ENCODE measurements at regions not wholly inside any gene's neighbourhood (a gene's known extent, or its start where the extent isn't known, plus 50 kb on each side); places are given as distances from the start of the nearest gene placed in this dataset.

DNA sequence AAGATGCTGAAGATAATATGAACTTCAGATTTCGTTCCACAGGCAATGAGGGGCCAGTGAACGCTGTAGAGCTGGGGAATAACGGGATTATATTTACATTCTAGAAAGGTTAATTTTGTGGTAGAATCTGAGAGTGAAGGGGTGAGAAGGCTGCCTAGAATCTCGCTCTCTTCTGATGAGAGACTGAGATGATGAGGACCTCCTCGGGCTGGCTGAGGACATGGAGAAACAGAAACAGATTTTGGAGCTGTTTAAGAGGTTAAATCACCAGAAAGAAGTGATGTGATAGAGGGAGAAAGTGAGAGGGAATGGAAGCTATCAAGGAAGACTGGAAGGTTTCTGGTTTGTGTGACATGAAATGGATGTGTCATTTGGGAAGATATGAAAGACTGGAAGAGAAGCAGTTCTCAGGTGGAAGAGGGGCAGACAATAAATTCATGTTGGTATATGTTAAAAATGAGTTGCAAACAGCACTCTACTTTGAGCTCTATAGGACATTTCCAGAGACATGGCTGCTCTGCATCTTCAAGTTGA lies 612.6 kb downstream of the ISL1 start:
- Histone ChIP-seq H4K20me1 (ENCODE audit: control insufficient read depth, insufficient read depth) (no peaks in the 10 kb centered on the region), H3K79me2 (ENCODE audit: control insufficient read depth, insufficient read depth, low read length) (no peaks in the 10 kb centered on the region), H2AFZ (ENCODE audit: control insufficient read depth, low read depth, low read length) (no peak overlapping the region), H3K9ac (ENCODE audit: control insufficient read depth, insufficient read depth, low read length) (no peak overlapping the region), H3K4me3 (no peak overlapping the region), H3K9me3 (replicated peaks; ENCODE audit: control insufficient read depth, insufficient read depth, low read length) (no peaks in the 10 kb centered on the region), H3K36me3 (ENCODE audit: control insufficient read depth in 2 of 2, insufficient read depth in 2 of 2, low read length in 1 of 2) (no peaks in the 10 kb centered on the region), H3K4me1 (ENCODE audit: control insufficient read depth, insufficient read depth, low read length) (no peaks in the 10 kb centered on the region), H3K27me3 (replicated peaks in 1 of 2; ENCODE audit: control insufficient read depth in 2 of 2, insufficient read depth in 2 of 2, low read length in 1 of 2) (no peaks in the 10 kb centered on the region), H3K4me2 (ENCODE audit: control insufficient read depth, insufficient read depth) (no peak overlapping the region), H3K27ac (ENCODE audit: control insufficient read depth, insufficient read depth) (no peak overlapping the region)
- ChIA-PET POLR2A (interaction anchor here (0.6 kb wide), 1 partner anchor 1030 kb away, joined by 3 read pairs; no protein-coding TSS in a partner anchor), CTCF (no interaction called here), SMC1A (ENCODE audit: uncharacterized antibody, unreplicated experiment) (interaction anchor here (1.0 to 1.4 kb wide), 4 partner anchors 8 to 12 kb away, joined by 3 to 5 read pairs (median 4); no protein-coding TSS in a partner anchor), RAD21 (ENCODE audit: unreplicated experiment) (no interaction called here)
- BruUV-seq (replicated peaks): no TSS peak
- in situ Hi-C loops (cut with MboI) (no loop called here), intact Hi-C loops (cut with micrococcal nuclease; ENCODE audit: unreplicated experiment) (no loop called here)
- WGBS (ENCODE audit: insufficient coverage, insufficient replicate concordance, low lambda C conversion rate, missing lambda C conversion rate): 0% methylated on average over 5 of the region's 5 CpGs
- TF ChIP-seq STAT1 (conservative IDR thresholded peaks at IDR 0.05): no peak
- no peak for TF ChIP-seq GABPA (IDR thresholded peaks at IDR 0.05; ENCODE audit: low read depth)
- no peak for TF ChIP-seq MTA3 (IDR thresholded peaks at IDR 0.05; ENCODE audit: borderline replicate concordance, low read length)
- TF ChIP-seq ZNF207 (IDR thresholded peaks at IDR 0.05; ENCODE audit: borderline replicate concordance): no peak
- TF ChIP-seq RCOR1 (conservative IDR thresholded peaks at IDR 0.05; ENCODE audit: low read depth, low read length): no peak
- TF ChIP-seq STAT3 (IDR thresholded peaks at IDR 0.05; ENCODE audit: low read depth, low read length): no peak
- no peak for TF ChIP-seq SMAD1 (IDR thresholded peaks at IDR 0.05; ENCODE audit: low read depth, partially characterized antibody)
- FAIRE-seq (no peak), ATAC-seq (no peak), DNase-seq (ENCODE audit: low read depth, low spot score) (no peak)

DNA sequence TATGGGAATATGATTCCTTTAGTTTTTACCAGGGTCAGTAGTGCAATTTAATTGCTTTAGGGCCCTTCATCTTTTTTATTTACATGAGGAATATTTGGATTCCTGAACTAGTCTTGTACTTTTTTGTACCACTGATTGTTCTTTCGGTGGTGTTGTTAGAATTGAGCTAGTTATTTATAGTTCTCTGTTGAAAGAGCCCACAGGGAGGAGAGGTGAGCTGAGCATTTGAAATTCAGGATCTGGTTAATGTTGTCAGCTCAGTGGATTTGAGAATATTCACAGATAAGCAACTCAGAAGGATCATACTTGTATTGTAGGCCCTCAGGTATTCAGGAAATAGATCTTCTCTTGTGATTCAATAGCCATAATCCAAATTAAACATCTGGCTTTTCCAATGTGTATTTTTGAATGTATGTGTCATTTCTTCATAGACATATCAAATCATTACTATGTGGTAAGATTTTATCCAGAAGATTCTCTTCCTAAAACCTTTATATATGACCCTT lies 613.2 kb downstream of the ISL1 start:
- H3K9me3 ChIP-seq (replicated peaks; ENCODE audit: control insufficient read depth, insufficient read depth, low read length): no peaks in the 10 kb centered on the region
- no peaks in the 10 kb centered on the region for H3K36me3 ChIP-seq (ENCODE audit: control insufficient read depth in 2 of 2, insufficient read depth in 2 of 2, low read length in 1 of 2)
- ChIA-PET RAD21 (ENCODE audit: unreplicated experiment) (no interaction called here), SMC1A (ENCODE audit: uncharacterized antibody, unreplicated experiment) (interaction anchor here (1.0 to 1.4 kb wide), 3 partner anchors 9 to 12 kb away, joined by 3 to 4 read pairs (median 3); no protein-coding TSS in a partner anchor), CTCF (no interaction called here), POLR2A (no interaction called here)
- ATAC-seq: no peak
- FAIRE-seq: no peak
- H4K20me1 ChIP-seq (ENCODE audit: control insufficient read depth, insufficient read depth): no peaks in the 10 kb centered on the region
- no peak overlapping the region for H3K9ac ChIP-seq (ENCODE audit: control insufficient read depth, insufficient read depth, low read length)
- H3K4me3 ChIP-seq: no peak overlapping the region
- TF ChIP-seq, protein P1, sequence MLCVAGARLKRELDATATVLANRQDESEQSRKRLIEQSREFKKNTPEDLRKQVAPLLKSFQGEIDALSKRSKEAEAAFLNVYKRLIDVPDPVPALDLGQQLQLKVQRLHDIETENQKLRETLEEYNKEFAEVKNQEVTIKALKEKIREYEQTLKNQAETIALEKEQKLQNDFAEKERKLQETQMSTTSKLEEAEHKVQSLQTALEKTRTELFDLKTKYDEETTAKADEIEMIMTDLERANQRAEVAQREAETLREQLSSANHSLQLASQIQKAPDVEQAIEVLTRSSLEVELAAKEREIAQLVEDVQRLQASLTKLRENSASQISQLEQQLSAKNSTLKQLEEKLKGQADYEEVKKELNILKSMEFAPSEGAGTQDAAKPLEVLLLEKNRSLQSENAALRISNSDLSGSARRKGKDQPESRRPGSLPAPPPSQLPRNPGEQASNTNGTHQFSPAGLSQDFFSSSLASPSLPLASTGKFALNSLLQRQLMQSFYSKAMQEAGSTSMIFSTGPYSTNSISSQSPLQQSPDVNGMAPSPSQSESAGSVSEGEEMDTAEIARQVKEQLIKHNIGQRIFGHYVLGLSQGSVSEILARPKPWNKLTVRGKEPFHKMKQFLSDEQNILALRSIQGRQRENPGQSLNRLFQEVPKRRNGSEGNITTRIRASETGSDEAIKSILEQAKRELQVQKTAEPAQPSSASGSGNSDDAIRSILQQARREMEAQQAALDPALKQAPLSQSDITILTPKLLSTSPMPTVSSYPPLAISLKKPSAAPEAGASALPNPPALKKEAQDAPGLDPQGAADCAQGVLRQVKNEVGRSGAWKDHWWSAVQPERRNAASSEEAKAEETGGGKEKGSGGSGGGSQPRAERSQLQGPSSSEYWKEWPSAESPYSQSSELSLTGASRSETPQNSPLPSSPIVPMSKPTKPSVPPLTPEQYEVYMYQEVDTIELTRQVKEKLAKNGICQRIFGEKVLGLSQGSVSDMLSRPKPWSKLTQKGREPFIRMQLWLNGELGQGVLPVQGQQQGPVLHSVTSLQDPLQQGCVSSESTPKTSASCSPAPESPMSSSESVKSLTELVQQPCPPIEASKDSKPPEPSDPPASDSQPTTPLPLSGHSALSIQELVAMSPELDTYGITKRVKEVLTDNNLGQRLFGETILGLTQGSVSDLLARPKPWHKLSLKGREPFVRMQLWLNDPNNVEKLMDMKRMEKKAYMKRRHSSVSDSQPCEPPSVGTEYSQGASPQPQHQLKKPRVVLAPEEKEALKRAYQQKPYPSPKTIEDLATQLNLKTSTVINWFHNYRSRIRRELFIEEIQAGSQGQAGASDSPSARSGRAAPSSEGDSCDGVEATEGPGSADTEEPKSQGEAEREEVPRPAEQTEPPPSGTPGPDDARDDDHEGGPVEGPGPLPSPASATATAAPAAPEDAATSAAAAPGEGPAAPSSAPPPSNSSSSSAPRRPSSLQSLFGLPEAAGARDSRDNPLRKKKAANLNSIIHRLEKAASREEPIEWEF (IDR thresholded peaks at IDR 0.05; ENCODE audit: insufficient replicate concordance, low read depth, low read length): no peak
- TF ChIP-seq SMAD5 (IDR thresholded peaks at IDR 0.05; ENCODE audit: low read depth): no peak
- TF ChIP-seq EP300 (IDR thresholded peaks at IDR 0.05; ENCODE audit: borderline replicate concordance in 1 of 2, control insufficient read depth in 1 of 2, low read depth in 2 of 2, low read length in 2 of 2): no peak
- no TSS peak for BruUV-seq (replicated peaks)
- WGBS (ENCODE audit: insufficient coverage, insufficient replicate concordance, low lambda C conversion rate, missing lambda C conversion rate): 0% methylated on average over 1 of the region's 1 CpG
- DNase-seq (ENCODE audit: low read depth, low spot score): no peak
- no peaks in the 10 kb centered on the region for H3K27me3 ChIP-seq (replicated peaks in 1 of 2; ENCODE audit: control insufficient read depth in 2 of 2, insufficient read depth in 2 of 2, low read length in 1 of 2)
- in situ Hi-C loops (cut with MboI): no loop called here
- H3K4me2 ChIP-seq (ENCODE audit: control insufficient read depth, insufficient read depth): no peak overlapping the region
- H3K4me1 ChIP-seq (ENCODE audit: control insufficient read depth, insufficient read depth, low read length): no peaks in the 10 kb centered on the region
- no peak overlapping the region for H3K27ac ChIP-seq (ENCODE audit: control insufficient read depth, insufficient read depth)
- no peak overlapping the region for H2AFZ ChIP-seq (ENCODE audit: control insufficient read depth, low read depth, low read length)
- H3K79me2 ChIP-seq (ENCODE audit: control insufficient read depth, insufficient read depth, low read length): no peaks in the 10 kb centered on the region
- intact Hi-C loops (cut with micrococcal nuclease; ENCODE audit: unreplicated experiment): no loop called here

Measured in GM12878 (cell line).